ENCODE measurements at regions not wholly inside any gene's neighbourhood (a gene's known extent, or its start where the extent isn't known, plus 50 kb on each side); places are given as distances from the start of the nearest gene placed in this dataset.
"Not testable (repeated sequence)": the region's sequence is repeated elsewhere in the genome, so short reads cannot be mapped to it uniquely, and the experiment has no call there.

- DNase-seq, result no peak
Observed at GRCh38 chr6:84344005-84344404, 116.6 kb upstream of the CEP162 start.

GRCh38 chr6:84340422-84340821, 113.0 kb upstream of the CEP162 start:
- DNase-seq, result no peak

DNA sequence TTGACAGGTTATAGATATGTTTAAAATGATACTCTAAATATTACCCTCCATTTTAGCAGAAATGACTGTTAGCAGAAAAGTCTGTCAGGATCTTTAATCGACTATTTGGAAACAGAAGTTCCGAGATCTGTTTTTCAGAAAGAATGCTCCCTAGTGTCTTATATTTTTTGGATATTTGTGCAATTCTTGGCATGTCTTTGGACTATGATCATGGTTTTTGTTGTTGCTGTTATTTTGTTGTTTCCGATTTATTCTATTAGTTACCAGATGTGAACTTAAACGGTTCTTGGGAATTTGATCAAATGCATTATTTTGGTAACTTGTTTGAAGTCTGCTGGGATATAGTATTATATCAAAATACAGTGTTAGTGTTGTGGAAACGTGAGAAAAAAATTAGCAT, 106.4 kb upstream of the CEP162 start:
- no peak for DNase-seq

GRCh38 chr6:84332139-84333034, 104.9 kb upstream of the CEP162 start:
- DNase-seq, result no peak

DNA sequence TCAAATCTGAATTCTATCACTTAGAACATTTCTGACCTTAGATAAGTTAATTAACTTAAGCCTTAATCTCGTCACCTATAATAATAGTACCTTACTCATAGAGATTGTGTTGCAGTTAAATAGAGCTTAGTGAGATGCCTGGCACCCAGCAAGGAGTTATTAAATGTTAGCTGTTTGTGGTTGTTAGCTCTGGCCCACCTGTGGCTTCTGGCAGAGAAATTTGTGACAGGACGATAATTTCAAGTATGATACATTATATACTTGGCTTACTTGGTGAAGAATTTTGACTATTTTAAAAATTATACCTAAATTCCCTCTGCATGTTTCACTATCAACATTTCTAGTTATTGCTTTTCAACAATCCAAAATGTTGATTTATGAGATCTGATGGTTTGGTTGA, 102.9 kb upstream of the CEP162 start:
- DNase-seq, result no peak

DNA sequence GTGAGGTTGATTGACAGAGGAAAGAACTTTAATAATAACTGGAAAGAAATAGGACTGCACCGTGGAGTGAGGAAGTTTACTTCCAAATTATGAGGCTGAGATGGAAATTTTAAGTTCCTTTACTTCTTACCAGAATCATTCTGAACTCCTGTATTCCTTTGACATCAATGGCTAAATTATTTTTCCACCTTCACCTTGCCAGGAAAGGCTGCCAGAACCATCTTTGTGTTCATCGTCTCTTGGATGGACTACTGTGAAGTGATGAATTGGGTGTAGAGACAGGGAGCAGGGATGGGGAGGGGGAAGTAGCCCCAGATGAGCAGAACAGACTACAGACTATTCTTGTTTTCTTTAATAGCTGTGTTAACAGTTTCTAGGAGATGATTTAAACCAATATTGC, 102.1 kb upstream of the CEP162 start:
- DNase-seq, result peak; percentile 77

- DNase-seq, result no peak
Observed at GRCh38 chr6:84329077-84329476, 101.6 kb upstream of the CEP162 start.

- DNase-seq, result no peak
Observed at GRCh38 chr6:84317463-84317862, 90.0 kb upstream of the CEP162 start.

DNA sequence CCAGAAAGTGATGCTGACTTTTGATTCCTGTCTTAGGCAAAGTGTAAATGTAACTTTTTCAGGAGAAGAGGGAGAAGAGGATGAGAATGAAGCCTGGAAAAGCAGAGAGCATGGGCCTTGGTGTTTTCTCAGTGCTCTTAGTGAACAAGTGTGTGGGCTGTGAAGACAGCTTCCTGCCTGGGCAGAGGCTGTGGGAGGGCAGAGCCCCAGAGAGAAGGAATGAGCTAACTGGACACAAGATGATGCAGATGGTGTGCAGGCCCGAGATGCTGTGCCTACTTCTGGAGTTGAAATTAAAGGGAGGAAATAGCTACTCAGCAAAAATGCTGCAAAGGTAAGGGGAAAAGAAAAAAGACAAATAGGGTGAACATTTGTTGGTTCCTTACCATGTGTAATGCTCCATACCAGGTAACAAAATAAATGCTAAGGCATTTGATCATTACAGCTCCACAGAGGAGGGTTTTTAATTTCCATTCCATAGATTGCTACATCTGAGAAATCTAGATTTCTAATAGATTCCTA, 87.0 kb upstream of the CEP162 start:
- no peak for DNase-seq

- no peak for DNase-seq
Observed at GRCh38 chr6:84309336-84309735, 81.9 kb upstream of the CEP162 start.

DNA sequence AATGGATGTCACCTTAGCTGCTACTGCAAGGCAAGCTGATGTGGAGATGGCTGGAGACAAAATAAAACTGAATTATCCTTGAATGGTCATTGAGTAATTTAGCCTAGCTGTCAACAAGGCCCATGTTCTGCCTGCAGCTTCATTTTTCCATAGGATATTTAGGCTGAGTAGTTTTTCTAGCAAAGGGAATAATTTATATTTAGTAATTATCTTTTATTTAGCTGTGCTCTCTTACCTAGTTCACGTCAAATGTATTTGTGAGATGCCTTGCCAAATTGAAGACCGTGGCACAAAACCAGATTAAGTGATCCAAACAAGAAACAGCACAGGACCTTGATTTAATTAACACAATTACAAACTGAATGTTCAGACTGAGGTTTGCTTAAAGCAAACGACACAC, 77.4 kb upstream of the CEP162 start:
- DNase-seq, result no peak

DNA sequence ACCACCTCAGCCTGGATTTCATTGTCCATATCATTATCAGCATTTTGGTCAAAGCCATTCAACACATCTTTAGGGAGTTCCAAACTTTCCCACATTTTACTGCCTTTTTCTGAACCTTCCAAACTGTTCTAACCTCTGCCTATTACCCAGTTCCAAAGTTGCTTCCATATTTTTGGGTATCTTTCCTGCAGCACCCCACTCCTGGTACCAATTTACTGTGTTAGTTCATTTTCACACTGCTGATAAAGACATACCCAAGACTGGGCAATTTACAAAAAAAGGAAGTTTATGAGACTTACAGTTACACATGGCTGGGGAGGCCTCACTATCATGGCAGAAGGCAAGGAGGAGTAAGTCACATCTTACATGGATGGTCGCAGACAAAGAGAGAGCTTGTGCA, 63.6 kb upstream of the CEP162 start:
- not testable (repeated sequence) for DNase-seq

DNA sequence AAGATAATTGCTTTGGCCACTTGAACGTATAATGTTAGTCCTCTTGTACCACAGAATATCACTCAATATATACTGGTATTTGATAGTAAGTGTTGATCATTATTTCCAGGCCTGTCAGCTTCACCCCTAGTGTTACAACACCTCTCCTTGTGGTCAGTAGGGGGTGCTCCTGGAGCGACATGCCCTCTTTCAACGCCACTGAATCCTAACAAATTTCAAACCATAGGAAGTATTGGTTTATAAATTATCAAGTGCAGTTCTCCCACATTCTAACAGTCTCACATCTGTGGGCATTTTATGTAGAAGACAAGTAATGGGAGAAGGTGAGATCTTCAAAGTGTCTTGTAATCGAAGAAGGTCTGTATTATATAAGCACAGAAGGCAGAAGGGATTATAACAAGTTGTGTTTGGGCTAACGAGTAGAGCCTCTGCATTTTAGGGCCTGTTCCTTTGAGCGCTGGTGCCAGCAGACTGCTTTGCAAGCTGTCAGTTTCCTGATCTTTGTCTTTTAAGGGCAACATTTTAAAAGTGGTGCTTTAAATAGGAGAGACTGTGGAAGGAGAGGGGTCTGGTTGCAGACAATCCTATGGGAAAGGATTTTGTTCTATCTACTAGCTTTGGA, 57.1 kb upstream of the CEP162 start:
- DNase-seq, result no peak

DNA sequence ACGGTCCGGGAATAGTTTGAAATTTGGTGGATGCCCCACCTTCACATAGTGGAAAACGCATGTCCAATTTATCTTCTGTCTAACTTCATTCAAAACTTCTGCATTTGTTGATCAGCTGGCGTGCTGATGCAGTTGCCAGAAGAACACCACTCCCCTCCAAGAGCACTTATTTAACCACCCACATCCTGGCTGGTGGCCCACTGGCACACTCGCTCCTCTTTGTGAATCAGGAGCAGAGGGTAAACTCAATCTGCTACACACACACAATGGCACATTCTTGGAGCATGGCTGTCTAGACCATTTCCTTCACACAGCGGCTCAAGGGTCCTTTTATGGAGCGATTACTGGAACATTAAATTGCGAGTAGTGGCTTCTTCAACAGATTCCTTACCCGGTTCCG, 55.1 kb upstream of the CEP162 start:
- peak; percentile 47 for DNase-seq

- no peak for DNase-seq
Observed at GRCh38 chr6:84280639-84281038, 53.2 kb upstream of the CEP162 start.

- DNase-seq, result no peak
Observed at GRCh38 chr6:84280030-84280429, 52.6 kb upstream of the CEP162 start.

DNA sequence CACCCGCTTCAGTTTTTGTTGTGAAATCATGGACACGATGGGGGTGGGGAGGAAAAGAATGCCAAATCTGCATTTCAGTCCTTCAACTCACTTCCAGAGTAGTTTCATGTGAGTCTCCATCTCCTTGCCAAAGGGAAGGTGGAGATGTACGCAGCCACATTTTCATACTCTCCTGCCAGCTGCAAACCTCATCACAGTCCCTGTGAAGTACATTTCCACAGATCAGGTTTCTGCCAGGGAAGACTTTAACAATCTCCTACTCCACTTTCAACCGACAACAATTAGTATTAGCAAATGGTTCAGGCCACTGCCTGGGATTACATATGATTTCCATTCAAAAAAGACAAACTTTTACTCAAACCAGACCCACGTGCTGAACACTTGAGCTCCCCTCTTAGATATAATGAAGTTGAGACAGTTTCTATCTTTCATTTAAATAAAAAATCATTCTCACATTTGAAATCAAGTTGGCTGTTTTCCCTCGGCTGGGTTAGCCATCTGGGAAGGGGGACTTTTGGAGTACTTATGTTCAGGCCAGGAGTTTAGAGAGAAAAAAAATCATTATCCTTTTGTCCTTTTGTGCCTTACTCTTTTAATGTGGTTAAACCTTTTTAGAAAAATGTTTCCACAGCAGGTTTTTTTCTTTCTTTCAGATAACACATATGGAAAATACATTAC, 51.0 kb upstream of the CEP162 start:
- DNase-seq, result peak; percentile 76

Measured in femur (tissue), 1 donor.